ENCODE measurements at regions not wholly inside any gene's neighbourhood (a gene's known extent, or its start where the extent isn't known, plus 50 kb on each side); places are given as distances from the start of the nearest gene placed in this dataset.

DNA sequence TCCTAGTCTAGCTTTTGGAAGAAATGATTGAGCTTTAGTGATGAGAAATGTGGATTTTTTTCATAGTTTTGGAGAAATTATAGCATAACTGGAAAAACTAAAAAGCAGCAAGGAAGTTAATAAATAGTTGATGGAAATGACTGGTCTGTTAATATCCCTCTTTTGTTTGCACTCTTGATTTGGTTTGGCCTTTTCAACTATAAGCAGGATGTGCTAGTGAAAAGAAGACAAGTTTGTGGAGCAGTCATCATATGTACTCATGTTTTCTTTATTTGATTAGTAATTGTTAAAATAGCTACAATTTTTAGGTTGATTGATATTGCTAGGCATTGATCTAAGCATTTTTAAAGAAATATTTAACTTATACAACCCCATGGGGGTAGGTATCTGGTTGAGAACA is 374.7 kb downstream of the TAF11L14 start:
- Histone ChIP-seq H3K27me3 (replicated peaks; ENCODE audit: insufficient read depth) (no peaks in the 10 kb centered on the region), H3K4me3 (no peak overlapping the region), H3K27ac (no peak overlapping the region), H2AFZ (no peak overlapping the region), H3K79me2 (ENCODE audit: insufficient read depth) (no peaks in the 10 kb centered on the region), H3F3A (ENCODE audit: insufficient read depth) (no peaks in the 10 kb centered on the region), H3K9ac (no peak overlapping the region), H3K4me1 (ENCODE audit: insufficient read depth) (no peaks in the 10 kb centered on the region), H3K9me3 (ENCODE audit: low read depth) (no peaks in the 10 kb centered on the region), H4K20me1 (ENCODE audit: insufficient read depth) (no peaks in the 10 kb centered on the region), H3K9me2 (ENCODE audit: insufficient read depth) (no peaks in the 10 kb centered on the region), H3K4me2 (ENCODE audit: unreplicated experiment) (no peak overlapping the region), H3K36me3 (ENCODE audit: low read depth) (no peaks in the 10 kb centered on the region)
- in situ Hi-C loops (cut with MboI): no loop called here
- TF ChIP-seq EZH2 (IDR thresholded peaks at IDR 0.05; ENCODE audit: insufficient read depth, poor library complexity, severe bottlenecking): no peak
- TF ChIP-seq EZH2phosphoT487 (IDR thresholded peaks at IDR 0.05; ENCODE audit: insufficient read depth, low read depth): no peak
- no peak for DNase-seq

DNA sequence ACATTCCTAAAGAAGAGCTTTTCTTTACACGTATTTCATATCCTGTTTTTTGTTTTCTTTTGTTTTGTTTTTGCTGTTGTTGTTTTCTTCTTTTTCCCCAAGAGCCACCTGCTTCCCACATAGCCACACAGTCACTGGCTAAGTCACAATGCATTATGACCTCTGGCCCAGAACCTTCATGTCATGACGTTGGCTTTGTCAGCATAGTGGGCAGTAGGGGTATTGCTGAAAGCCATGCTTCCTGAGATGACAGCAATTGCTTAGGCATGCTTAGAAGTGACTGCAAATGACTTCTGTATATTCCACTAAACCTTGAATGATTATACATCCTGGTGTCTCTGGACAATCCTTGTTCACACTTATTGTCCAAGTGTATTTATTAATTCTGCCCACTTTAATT is 375.8 kb downstream of the TAF11L14 start:
- in situ Hi-C loops (cut with MboI): no loop called here
- no peak for TF ChIP-seq EZH2 (IDR thresholded peaks at IDR 0.05; ENCODE audit: insufficient read depth, poor library complexity, severe bottlenecking)
- no peak for TF ChIP-seq EZH2phosphoT487 (IDR thresholded peaks at IDR 0.05; ENCODE audit: insufficient read depth, low read depth)
- Histone ChIP-seq H4K20me1 (ENCODE audit: insufficient read depth) (no peaks in the 10 kb centered on the region), H3K4me1 (ENCODE audit: insufficient read depth) (no peaks in the 10 kb centered on the region), H3K9me2 (ENCODE audit: insufficient read depth) (no peaks in the 10 kb centered on the region), H3K79me2 (ENCODE audit: insufficient read depth) (no peaks in the 10 kb centered on the region), H3K4me2 (ENCODE audit: unreplicated experiment) (no peak overlapping the region), H3K9me3 (ENCODE audit: low read depth) (no peaks in the 10 kb centered on the region), H3K36me3 (ENCODE audit: low read depth) (no peaks in the 10 kb centered on the region), H3K27ac (no peak overlapping the region), H2AFZ (no peak overlapping the region), H3K9ac (no peak overlapping the region), H3F3A (ENCODE audit: insufficient read depth) (no peaks in the 10 kb centered on the region), H3K4me3 (no peak overlapping the region), H3K27me3 (replicated peaks; ENCODE audit: insufficient read depth) (no peaks in the 10 kb centered on the region)
- 8 to 18% methylated on average over 2 of the region's 2 CpGs for WGBS, 2 experiments (ENCODE audit: low coverage in 1 of 2, low lambda C conversion rate in 2 of 2, missing lambda C conversion rate in 2 of 2)
- no peak for DNase-seq

DNA sequence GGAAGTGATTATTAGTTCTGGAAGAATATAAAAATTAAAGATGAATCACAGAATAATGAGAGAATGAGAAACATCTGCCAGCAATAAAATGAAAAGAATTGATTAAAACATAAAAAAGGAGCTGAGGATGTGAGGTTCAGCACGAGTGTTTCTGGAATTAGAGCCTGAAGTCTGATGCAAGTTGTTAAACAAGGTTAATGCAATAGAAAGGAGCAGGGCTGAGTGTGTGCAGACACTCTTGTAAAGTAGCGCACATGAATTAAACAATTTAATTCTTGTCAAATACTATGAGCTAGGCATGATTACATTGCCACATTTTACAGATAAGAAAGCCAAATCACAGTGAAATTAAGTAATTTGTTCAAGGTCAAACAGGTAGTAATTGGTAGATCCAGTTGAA is 384.2 kb downstream of the TAF11L14 start:
- Histone ChIP-seq H3K9ac (no peak overlapping the region), H3K79me2 (ENCODE audit: insufficient read depth) (no peaks in the 10 kb centered on the region), H3K36me3 (ENCODE audit: low read depth) (no peaks in the 10 kb centered on the region), H3K4me2 (ENCODE audit: unreplicated experiment) (no peak overlapping the region), H3K9me2 (ENCODE audit: insufficient read depth) (no peaks in the 10 kb centered on the region), H4K20me1 (ENCODE audit: insufficient read depth) (no peaks in the 10 kb centered on the region), H3F3A (ENCODE audit: insufficient read depth) (no peaks in the 10 kb centered on the region), H3K9me3 (ENCODE audit: low read depth) (no peaks in the 10 kb centered on the region), H3K4me1 (ENCODE audit: insufficient read depth) (no peaks in the 10 kb centered on the region), H3K27ac (no peak overlapping the region), H3K4me3 (no peak overlapping the region), H2AFZ (no peak overlapping the region), H3K27me3 (replicated peaks; ENCODE audit: insufficient read depth) (no peaks in the 10 kb centered on the region)
- 11 to 23% methylated on average over 2 of the region's 2 CpGs for WGBS, 2 experiments (ENCODE audit: low coverage in 1 of 2, low lambda C conversion rate in 2 of 2, missing lambda C conversion rate in 2 of 2)
- in situ Hi-C loops (cut with MboI): no loop called here
- no peak for TF ChIP-seq EZH2 (IDR thresholded peaks at IDR 0.05; ENCODE audit: insufficient read depth, poor library complexity, severe bottlenecking)
- TF ChIP-seq EZH2phosphoT487 (IDR thresholded peaks at IDR 0.05; ENCODE audit: insufficient read depth, low read depth): no peak
- no peak for DNase-seq

DNA sequence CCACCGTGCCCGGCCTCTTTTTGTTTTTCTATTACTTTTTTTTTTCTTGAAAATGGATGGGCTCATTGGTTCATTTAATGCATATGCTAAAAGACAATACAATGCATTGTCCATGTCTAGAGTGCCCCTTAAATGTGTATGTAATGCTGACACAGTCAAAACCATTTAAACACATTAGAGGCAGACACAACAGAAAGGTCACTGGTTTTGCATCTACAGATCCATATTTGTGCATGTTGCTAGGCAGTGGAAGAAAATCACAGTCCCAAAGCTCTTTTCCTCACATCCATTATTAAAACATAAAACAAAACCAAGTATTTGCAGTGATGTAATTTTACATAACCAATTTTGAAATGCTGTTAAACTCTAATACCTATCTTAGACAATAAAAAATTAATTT is 389.0 kb downstream of the TAF11L14 start:
- Histone ChIP-seq H3K79me2 (ENCODE audit: insufficient read depth) (no peaks in the 10 kb centered on the region), H3K36me3 (ENCODE audit: low read depth) (no peaks in the 10 kb centered on the region), H3K4me2 (ENCODE audit: unreplicated experiment) (no peak overlapping the region), H3K4me3 (no peak overlapping the region), H3K9me3 (ENCODE audit: low read depth) (no peaks in the 10 kb centered on the region), H3K9me2 (ENCODE audit: insufficient read depth) (no peaks in the 10 kb centered on the region), H3K27me3 (replicated peaks; ENCODE audit: insufficient read depth) (no peaks in the 10 kb centered on the region), H2AFZ (no peak overlapping the region), H4K20me1 (ENCODE audit: insufficient read depth) (no peaks in the 10 kb centered on the region), H3K27ac (no peak overlapping the region), H3F3A (ENCODE audit: insufficient read depth) (no peaks in the 10 kb centered on the region), H3K4me1 (ENCODE audit: insufficient read depth) (no peaks in the 10 kb centered on the region), H3K9ac (no peak overlapping the region)
- 50 to 54% methylated on average over 2 of the region's 2 CpGs for WGBS, 2 experiments (ENCODE audit: low coverage in 1 of 2, low lambda C conversion rate in 2 of 2, missing lambda C conversion rate in 2 of 2)
- no peak for DNase-seq
- TF ChIP-seq EZH2phosphoT487 (IDR thresholded peaks at IDR 0.05; ENCODE audit: insufficient read depth, low read depth) (no peak), EZH2 (IDR thresholded peaks at IDR 0.05; ENCODE audit: insufficient read depth, poor library complexity, severe bottlenecking) (no peak)
- in situ Hi-C loops (cut with MboI): no loop called here

DNA sequence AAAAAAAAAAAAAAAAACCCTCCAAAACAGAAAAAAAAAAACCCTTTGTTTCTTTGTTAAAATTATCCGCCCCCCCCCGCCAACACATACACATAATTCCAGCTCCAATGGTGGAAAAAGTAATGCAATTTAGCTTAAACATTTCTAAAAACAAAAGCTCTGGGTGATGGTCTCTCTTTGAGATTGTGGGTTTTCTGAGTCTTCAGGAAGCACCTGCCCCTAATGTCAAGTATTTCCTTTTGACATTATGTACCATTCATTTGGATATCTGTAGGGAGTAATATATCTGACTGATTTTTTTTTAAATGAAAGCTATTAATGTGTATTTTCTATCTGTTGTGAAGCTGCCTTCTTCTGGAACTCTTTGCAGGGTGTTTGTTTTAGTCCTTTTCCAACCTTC is 389.7 kb downstream of the TAF11L14 start:
- in situ Hi-C loops (cut with MboI): no loop called here

More for the DNA sequence above, 389.7 kb downstream of the TAF11L14 start:
- TF ChIP-seq EZH2 (IDR thresholded peaks at IDR 0.05; ENCODE audit: insufficient read depth, poor library complexity, severe bottlenecking) (no peak), EZH2phosphoT487 (IDR thresholded peaks at IDR 0.05; ENCODE audit: insufficient read depth, low read depth) (no peak)
- Histone ChIP-seq H2AFZ (no peak overlapping the region), H4K20me1 (ENCODE audit: insufficient read depth) (no peaks in the 10 kb centered on the region), H3K4me1 (ENCODE audit: insufficient read depth) (no peaks in the 10 kb centered on the region), H3K27ac (no peak overlapping the region), H3K27me3 (replicated peaks; ENCODE audit: insufficient read depth) (no peaks in the 10 kb centered on the region), H3K79me2 (ENCODE audit: insufficient read depth) (no peaks in the 10 kb centered on the region), H3K9me2 (ENCODE audit: insufficient read depth) (no peaks in the 10 kb centered on the region), H3K9ac (no peak overlapping the region), H3K4me3 (no peak overlapping the region), H3K36me3 (ENCODE audit: low read depth) (no peaks in the 10 kb centered on the region), H3F3A (ENCODE audit: insufficient read depth) (no peaks in the 10 kb centered on the region), H3K9me3 (ENCODE audit: low read depth) (no peaks in the 10 kb centered on the region), H3K4me2 (ENCODE audit: unreplicated experiment) (no peak overlapping the region)
- no peak for DNase-seq
- 39 to 40% methylated on average over 2 of the region's 2 CpGs for WGBS, 2 experiments (ENCODE audit: low coverage in 1 of 2, low lambda C conversion rate in 2 of 2, missing lambda C conversion rate in 2 of 2)
